Stimulated activated CD8-positive, alpha-beta memory T cell treated with anti-CD3 and anti-CD28 coated beads, Interleukin-2, amount 100 ng/mL, for 1 hour (primary cell): ENCODE measurements at regions not wholly inside any gene's neighbourhood (a gene's known extent, or its start where the extent isn't known, plus 50 kb on each side); places are given as distances from the start of the nearest gene placed in this dataset.

Source experiments
- DNase-seq, 2 donors: peaks; one replicate each; pipeline ENCODE4 v3.0.0-alpha.2; 2020; ENCODE audit warnings: low read depth in 2 of 2

DNA sequence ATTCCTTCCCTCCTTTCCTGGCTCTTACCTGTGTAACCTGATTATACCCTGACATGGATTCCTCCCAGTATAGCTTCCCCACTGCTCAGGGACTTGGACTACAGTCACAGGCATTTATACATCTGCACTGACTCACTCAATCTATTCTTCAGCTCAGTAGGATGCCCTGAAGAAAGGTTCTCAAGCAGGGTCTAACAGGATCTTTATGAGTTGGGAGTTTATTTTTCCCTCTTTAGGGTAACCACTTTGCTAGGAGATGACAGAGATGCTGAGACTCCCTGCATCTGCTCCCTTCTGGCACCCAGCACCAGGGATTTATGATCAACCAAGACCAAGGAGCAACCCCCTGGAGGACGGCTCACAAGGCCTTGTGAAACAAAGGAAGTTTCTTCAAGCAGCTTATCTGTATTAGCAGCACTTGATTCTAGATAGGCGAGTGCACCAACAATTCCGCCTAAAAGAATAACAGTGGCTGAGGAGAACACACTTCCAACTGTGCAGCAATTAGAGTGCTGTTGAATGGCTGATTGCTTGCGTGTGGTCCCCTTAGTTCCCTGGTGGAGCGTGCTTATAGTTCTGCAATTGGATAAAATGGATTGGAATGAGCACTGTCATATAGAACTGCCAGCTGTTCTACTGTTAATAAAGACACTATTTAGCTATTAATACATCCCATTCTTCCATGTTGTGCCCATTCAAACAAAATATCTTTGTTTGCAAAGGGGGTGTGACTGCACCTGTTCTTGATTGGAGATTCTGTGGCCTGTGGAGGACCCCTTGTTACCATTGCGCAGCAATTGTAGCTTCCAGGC lies 482.6 kb downstream of the ZNF608 start:
- no peak for DNase-seq

DNA sequence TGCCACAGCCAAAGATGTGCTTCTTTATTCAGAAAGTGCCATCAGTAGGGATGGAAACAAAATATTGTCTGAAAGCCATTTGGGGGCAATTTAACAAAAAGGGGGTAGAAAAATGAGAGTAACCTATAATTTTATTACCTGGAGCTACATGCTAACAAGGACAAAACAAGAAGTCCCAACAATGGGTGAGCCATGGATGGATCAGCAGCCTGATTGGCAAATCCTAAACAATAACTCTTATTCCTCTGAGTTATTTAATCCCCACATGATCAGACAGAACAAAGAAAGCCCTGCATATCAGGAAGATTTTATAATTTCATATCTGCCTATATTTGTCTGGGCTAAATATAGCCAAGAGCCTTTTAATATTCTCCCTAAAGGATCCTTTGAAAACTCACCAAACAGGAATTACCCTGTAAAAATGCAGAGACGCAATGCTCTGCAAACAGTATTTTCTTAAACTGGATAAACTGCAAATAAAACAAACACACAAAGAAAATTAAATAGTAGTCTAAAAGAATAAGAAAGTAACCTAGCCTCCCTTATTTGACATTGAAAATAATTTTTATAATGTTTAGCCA lies 483.4 kb downstream of the ZNF608 start:
- no peak for DNase-seq

DNA sequence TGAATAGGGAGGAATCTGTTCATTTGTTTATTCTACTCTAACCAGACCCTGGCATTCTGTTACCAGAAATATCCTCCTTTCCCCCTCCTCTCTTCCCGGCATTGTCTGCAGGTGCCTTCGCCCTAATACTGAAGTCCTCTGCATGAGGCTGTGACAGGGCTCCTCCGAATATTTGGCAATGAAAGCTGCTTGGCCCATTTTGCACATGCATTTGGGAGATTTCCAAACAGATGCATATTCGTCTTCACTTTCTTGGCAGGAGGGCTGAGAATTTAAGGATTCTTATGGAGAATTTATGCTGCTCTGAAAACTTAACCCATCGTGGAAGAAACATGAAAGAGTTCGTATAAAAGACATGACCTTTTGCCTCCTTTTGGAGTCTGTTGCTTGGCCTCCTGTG lies 484.0 kb downstream of the ZNF608 start:
- DNase-seq = no peak

DNA sequence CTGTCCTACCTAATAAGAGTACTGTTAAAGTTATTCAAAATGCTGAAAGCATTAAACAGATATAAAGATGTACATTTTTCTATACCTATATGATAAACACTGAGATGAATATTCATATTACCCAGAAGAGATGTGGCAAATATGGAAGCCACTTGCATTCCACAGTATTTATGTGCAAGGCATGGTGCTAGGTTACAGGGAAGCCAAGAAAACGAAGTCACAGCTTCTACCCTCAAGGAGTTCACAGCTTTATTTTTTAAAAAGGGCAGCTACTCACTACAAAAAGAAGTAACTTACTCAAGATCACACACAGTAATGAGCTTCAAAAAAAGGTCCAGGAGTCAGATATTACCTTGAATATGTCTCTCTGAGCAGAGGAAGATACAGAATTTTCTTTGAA lies 484.6 kb downstream of the ZNF608 start:
- no peak for DNase-seq

- no peak for DNase-seq
Measured at GRCh38 chr5:124260921-124261515, 485.4 kb downstream of the ZNF608 start.

GRCh38 chr5:124259017-124259416 lies 487.4 kb downstream of the ZNF608 start:
- DNase-seq = no peak

DNA sequence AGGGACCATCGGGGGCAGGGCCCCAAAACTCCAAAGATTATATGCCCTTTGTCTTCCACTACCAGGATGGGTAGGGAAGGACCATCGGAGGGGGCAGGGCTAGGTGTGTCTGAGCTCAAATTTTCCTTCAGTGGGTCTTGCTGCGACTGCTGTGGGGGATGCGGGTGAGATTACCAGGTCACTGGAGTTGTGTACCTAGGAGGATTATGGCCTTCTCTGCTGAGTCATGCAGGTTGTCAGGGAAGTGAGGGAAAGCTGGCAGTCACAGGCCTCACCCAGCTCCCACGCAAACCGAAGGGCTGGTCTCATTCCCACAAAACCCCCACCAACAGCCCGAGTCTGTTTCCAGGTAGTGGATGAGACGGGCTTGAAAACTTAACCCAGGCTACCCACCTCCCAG lies 489.4 kb downstream of the ZNF608 start:
- no peak for DNase-seq

GRCh38 chr5:124253203-124253810 lies 493.1 kb downstream of the ZNF608 start:
- no peak for DNase-seq

- DNase-seq = no peak
Measured at GRCh38 chr5:124252747-124253146, 493.7 kb downstream of the ZNF608 start.

GRCh38 chr5:124252191-124252638 lies 494.2 kb downstream of the ZNF608 start:
- DNase-seq = no peak

GRCh38 chr5:124245276-124245675 lies 501.2 kb downstream of the ZNF608 start:
- no peak for DNase-seq

GRCh38 chr5:124240732-124241131 lies 505.7 kb downstream of the ZNF608 start:
- no peak for DNase-seq

- no peak for DNase-seq
Measured at GRCh38 chr5:124239572-124239971, 506.9 kb downstream of the ZNF608 start.

DNA sequence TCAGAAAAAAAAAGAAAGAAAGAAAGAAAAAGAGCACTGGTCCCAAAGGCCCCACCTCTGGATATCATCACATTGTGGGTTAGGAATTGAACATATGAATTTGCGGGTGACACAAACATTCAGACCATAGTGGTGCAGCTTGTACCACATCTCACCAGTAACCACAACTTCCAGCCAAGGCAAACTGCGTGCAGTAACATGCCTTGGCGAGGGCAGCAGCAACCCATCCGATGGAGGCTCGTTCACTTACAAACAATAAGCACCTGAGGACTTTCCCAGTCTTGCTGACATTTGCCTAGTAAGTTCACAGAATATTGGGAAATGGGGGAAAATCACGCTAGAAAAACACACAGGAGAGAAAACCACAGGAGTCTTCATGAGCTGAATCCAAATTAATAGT lies 508.1 kb downstream of the ZNF608 start:
- DNase-seq = no peak

GRCh38 chr5:124237206-124237695 lies 509.2 kb downstream of the ZNF608 start:
- DNase-seq = no peak

GRCh38 chr5:124236361-124237205 lies 509.9 kb downstream of the ZNF608 start:
- no peak for DNase-seq

GRCh38 chr5:124235576-124235975 lies 510.9 kb downstream of the ZNF608 start:
- no peak for DNase-seq

- no peak for DNase-seq
Measured at GRCh38 chr5:124234770-124235562, 511.5 kb downstream of the ZNF608 start.

- DNase-seq = no peak
Measured at GRCh38 chr5:124234022-124234769, 512.2 kb downstream of the ZNF608 start.

- no peak for DNase-seq
Measured at GRCh38 chr5:124232515-124232914, 513.9 kb downstream of the ZNF608 start.
